Lung (tissue), 11 donors: ENCODE measurements at regions not wholly inside any gene's neighbourhood (a gene's known extent, or its start where the extent isn't known, plus 50 kb on each side); places are given as distances from the start of the nearest gene placed in this dataset.

Experiments used
- ATAC-seq: fragments of 200-7000 bp; cut with Tn5 transposase; one replicate; pipeline ENCODE4 v1.9.1; 2020; ENCODE audit warnings: moderate number of reproducible peaks; ENCODE audit not compliant: insufficient read depth, low FRiP score
- DNase-seq, 3 donors: peaks; one replicate each; pipeline ENCODE4 v3.0.0-alpha.2; 2013 to 2017
- H3K27ac ChIP-seq, 2 donors: one replicate each; pipeline ENCODE4 v1.5.1; 2013; ENCODE audit warnings: mild to moderate bottlenecking in 2 of 2, moderate library complexity in 2 of 2, control low read depth in 1 of 2, inconsistent platforms in 1 of 2, low read depth in 1 of 2, low read length in 1 of 2
- H3K27me3 ChIP-seq, 3 donors: one replicate each; pipeline ENCODE4 v1.5.1; 2013; ENCODE audit warnings: low read length in 2 of 3; ENCODE audit not compliant: control insufficient read depth in 3 of 3, insufficient read depth in 3 of 3
- H3K36me3 ChIP-seq, 4 donors: one replicate each; pipeline ENCODE4 v1.5.1; 2013; ENCODE audit warnings: low read length in 4 of 4, mild to moderate bottlenecking in 1 of 4, moderate library complexity in 1 of 4; ENCODE audit not compliant: control insufficient read depth in 4 of 4, insufficient read depth in 4 of 4
- H3K4me1 ChIP-seq, 5 donors: one replicate each; pipeline ENCODE4 v1.5.1; 2013; ENCODE audit warnings: low read length in 5 of 5, mild to moderate bottlenecking in 2 of 5, moderate library complexity in 1 of 5; ENCODE audit not compliant: control insufficient read depth in 5 of 5, insufficient read depth in 5 of 5
- H3K4me3 ChIP-seq: one replicate; pipeline ENCODE4 v1.5.1; 2013; ENCODE audit warnings: mild to moderate bottlenecking, control low read depth, moderate library complexity
- H3K9ac ChIP-seq, 2 donors: one replicate each; pipeline ENCODE4 v1.5.1; 2013; ENCODE audit warnings: low read length in 2 of 2, control low read depth in 1 of 2; ENCODE audit not compliant: insufficient read depth in 1 of 2
- H3K9me3 ChIP-seq, 4 donors: one replicate each; pipeline ENCODE4 v1.5.1; 2013; ENCODE audit warnings: low read length in 3 of 4, mild to moderate bottlenecking in 1 of 4, moderate library complexity in 1 of 4; ENCODE audit not compliant: control insufficient read depth in 4 of 4, insufficient read depth in 3 of 4
- WGBS, 2 donors: extraction: QIAGEN DNeasy Blood & Tissue Kit; methylation state at CpG; one replicate each; pipeline ENCODE4 v1.1.7; 2013; 5-methylcytosine and 5-hydroxymethylcytosine counted together
- TF ChIP-seq, protein P1 (sequence below): IDR thresholded peaks from 2 replicates; pipeline ENCODE4 v1.5.1; 2012; ENCODE audit warnings: mild to moderate bottlenecking; ENCODE audit errors: control extremely low read depth, extremely low read depth
- donor health status: control.
- donor health status: control.
- donor health status: Bipolar disorder and iron deficiency.
- donor health status: healthy.
- donor health status: DM: yes; HTN: yes; CAD: no.

DNA sequence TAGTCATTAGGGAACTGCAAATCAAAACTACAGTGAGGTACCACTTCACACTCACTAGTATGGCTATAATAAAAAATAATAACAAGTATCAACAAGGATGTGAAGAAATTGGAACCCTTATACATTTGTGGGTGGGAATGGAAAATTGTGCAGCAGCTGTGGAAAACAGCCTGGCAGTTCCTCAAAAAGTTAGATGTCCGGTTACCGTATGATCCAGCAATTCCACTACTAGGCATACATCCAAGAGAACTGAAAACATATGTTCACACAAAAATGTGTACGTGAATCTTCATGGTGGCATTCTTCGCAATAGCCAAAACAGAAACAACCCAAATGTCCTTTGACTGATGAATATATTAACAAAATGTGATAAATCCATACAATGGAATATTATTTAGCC, 187.9 kb upstream of the LYSMD4 start:
- Histone ChIP-seq H3K36me3 (no peaks in the 10 kb centered on the region), H3K4me1 (peaks cover 0 to 13% (median 5%) of the 10 kb centered on the region in 5 donors), H3K4me3 (no peak overlapping the region), H3K9me3 (no peaks in the 10 kb centered on the region), H3K27me3 (peaks cover 0 to 8% (median 3%) of the 10 kb centered on the region in 3 donors), H3K9ac (no peak overlapping the region), H3K27ac (no peak overlapping the region)
- TF ChIP-seq, protein P1, sequence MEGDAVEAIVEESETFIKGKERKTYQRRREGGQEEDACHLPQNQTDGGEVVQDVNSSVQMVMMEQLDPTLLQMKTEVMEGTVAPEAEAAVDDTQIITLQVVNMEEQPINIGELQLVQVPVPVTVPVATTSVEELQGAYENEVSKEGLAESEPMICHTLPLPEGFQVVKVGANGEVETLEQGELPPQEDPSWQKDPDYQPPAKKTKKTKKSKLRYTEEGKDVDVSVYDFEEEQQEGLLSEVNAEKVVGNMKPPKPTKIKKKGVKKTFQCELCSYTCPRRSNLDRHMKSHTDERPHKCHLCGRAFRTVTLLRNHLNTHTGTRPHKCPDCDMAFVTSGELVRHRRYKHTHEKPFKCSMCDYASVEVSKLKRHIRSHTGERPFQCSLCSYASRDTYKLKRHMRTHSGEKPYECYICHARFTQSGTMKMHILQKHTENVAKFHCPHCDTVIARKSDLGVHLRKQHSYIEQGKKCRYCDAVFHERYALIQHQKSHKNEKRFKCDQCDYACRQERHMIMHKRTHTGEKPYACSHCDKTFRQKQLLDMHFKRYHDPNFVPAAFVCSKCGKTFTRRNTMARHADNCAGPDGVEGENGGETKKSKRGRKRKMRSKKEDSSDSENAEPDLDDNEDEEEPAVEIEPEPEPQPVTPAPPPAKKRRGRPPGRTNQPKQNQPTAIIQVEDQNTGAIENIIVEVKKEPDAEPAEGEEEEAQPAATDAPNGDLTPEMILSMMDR: no peak
- ATAC-seq (no peak), DNase-seq (peak; percentile 30 to 76 (median 75))
- 69 to 77% methylated on average over 4 of the region's 4 CpGs for WGBS, 2 donors

DNA sequence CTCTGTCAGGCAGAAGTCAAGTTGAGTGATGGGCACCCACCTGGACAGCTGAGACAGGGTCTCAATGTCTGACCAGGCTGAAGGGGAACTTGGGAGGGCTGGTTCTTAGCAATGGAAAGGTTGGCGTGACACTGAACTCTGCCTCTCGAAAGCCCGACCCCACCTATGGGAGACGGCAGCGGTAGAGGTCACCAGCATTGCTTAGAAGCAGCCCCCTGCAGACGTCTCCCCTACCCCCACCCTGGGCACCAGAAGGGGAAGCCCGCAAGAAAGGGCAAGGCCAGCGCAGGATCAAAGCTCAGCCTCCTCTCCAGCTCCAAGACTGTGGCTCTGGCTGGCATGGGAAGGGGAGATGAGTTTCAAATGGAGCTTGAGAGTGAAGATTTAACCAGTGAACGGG, 184.8 kb upstream of the LYSMD4 start:
- no peak overlapping the region for H3K4me3 ChIP-seq
- ATAC-seq (no peak), DNase-seq (no peak)
- no peaks in the 10 kb centered on the region for H3K36me3 ChIP-seq
- H3K27me3 ChIP-seq: peaks cover 0 to 8% (median 3%) of the 10 kb centered on the region in 3 donors
- no peak overlapping the region for H3K27ac ChIP-seq
- TF ChIP-seq, protein P1: no peak
- peaks cover 0 to 13% (median 0%) of the 10 kb centered on the region in 5 donors for H3K4me1 ChIP-seq
- 88 to 92% methylated on average over 9 of the region's 9 CpGs for WGBS, 2 donors
- H3K9me3 ChIP-seq: no peaks in the 10 kb centered on the region
- H3K9ac ChIP-seq: no peak overlapping the region

DNA sequence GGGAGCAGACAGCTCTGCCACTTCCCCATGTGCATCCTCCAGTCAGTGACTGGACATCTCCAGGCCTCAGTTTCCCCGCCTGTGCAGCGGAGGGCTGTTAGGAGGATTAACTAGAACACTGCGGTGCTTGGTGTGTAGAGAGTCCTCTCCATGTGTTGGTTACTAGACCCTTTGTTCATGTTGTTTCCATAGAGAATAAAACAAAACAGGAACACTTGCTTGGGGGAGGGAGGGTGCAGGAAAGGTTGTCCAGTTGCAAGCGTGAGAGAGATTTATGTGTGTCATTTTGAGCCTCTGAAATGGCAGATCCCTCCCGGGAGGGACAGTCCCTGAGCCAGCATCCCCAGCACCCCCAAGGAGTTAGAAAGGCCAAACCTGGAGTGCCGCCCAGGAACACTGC, 184.0 kb upstream of the LYSMD4 start:
- no peak for ATAC-seq
- DNase-seq: peak in 2 of 3 donors; percentile 27 to 39

More for the DNA sequence above, 184.0 kb upstream of the LYSMD4 start:
- Histone ChIP-seq H3K36me3 (no peaks in the 10 kb centered on the region), H3K4me3 (no peak overlapping the region), H3K27ac (no peak overlapping the region), H3K9ac (no peak overlapping the region), H3K27me3 (peaks cover 0 to 8% (median 3%) of the 10 kb centered on the region in 3 donors), H3K4me1 (peaks cover 0 to 13% (median 0%) of the 10 kb centered on the region in 5 donors), H3K9me3 (no peaks in the 10 kb centered on the region)
- TF ChIP-seq, protein P1: no peak
- 46 to 56% methylated on average over 6 of the region's 6 CpGs for WGBS, 2 donors
